DOHH2 (cell line): ENCODE measurements at regions not wholly inside any gene's neighbourhood (a gene's known extent, or its start where the extent isn't known, plus 50 kb on each side); places are given as distances from the start of the nearest gene placed in this dataset.

Source experiments
- EZH2phosphoT487 ChIP-seq: fragments of 200-600 bp; sonication (generic); IDR thresholded peaks from 2 replicates; pipeline ENCODE4 v1.6.1; 2017; ENCODE audit warnings: borderline replicate concordance, mild to moderate bottlenecking, antibody characterized with exemption, low read length, moderate library complexity, mixed read lengths
- TF ChIP-seq, protein P1 (sequence below): fragments of 200-600 bp; sonication (generic); IDR thresholded peaks from one replicate; pipeline ENCODE4 v1.5.1; 2014; ENCODE audit warnings: antibody characterized with exemption, mild to moderate bottlenecking, low read depth, low read length; ENCODE audit not compliant: poor library complexity, severe bottlenecking

DNA sequence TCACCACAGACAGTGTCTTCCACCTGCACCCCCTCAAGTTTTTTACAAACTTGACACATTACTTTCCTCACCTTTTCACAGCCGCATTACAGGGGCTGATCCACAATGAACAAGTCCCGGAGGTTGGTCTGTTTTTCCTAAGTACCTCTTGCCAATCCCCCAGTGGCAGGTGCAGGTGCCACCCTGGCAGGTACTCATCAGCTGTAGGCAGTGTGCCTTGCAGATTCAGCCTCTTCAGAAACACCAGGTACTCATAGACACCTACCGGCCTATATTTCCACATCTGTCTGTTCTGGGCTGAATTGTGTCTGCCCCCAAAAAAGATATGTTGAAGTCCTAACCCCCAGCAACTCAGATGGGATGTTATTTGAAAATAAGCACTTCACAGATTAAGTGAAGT, 81.4 kb upstream of the CNIH3 start:
- TF ChIP-seq, protein P1, sequence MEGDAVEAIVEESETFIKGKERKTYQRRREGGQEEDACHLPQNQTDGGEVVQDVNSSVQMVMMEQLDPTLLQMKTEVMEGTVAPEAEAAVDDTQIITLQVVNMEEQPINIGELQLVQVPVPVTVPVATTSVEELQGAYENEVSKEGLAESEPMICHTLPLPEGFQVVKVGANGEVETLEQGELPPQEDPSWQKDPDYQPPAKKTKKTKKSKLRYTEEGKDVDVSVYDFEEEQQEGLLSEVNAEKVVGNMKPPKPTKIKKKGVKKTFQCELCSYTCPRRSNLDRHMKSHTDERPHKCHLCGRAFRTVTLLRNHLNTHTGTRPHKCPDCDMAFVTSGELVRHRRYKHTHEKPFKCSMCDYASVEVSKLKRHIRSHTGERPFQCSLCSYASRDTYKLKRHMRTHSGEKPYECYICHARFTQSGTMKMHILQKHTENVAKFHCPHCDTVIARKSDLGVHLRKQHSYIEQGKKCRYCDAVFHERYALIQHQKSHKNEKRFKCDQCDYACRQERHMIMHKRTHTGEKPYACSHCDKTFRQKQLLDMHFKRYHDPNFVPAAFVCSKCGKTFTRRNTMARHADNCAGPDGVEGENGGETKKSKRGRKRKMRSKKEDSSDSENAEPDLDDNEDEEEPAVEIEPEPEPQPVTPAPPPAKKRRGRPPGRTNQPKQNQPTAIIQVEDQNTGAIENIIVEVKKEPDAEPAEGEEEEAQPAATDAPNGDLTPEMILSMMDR, result no peak
- TF ChIP-seq EZH2phosphoT487, result no peak
